AG08396 (cell line): ENCODE measurements at regions not wholly inside any gene's neighbourhood (a gene's known extent, or its start where the extent isn't known, plus 50 kb on each side); places are given as distances from the start of the nearest gene placed in this dataset.

Source experiments
- DNase-seq: peaks from one replicate; pipeline ENCODE4 v3.0.0; 2012; ENCODE audit warnings: low spot score, mixed read lengths

GRCh38 chr13:33711436-33711835 is 106.5 kb upstream of the RFC3 start:
- DNase-seq: no peak

DNA sequence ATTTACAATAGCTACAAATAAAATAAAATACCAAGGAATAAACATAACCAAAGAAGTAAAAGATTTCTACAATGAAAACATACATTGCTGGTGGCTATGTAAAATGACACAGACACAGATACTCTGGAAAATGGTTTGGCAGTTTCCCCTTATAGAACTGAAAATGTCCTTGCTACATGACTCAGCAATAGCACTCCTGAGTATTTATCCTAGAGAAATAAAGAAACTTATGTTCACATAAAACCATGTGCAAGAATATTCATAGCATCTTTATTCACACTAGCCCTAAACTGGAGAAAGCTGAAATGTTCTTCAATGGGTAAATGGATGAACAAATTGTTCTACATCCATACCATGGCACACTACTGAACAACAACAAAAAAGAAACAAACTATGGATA is 100.2 kb upstream of the RFC3 start:
- DNase-seq: no peak

- DNase-seq: peak; percentile 15
Measured at GRCh38 chr13:33721724-33722123, 96.2 kb upstream of the RFC3 start.

DNA sequence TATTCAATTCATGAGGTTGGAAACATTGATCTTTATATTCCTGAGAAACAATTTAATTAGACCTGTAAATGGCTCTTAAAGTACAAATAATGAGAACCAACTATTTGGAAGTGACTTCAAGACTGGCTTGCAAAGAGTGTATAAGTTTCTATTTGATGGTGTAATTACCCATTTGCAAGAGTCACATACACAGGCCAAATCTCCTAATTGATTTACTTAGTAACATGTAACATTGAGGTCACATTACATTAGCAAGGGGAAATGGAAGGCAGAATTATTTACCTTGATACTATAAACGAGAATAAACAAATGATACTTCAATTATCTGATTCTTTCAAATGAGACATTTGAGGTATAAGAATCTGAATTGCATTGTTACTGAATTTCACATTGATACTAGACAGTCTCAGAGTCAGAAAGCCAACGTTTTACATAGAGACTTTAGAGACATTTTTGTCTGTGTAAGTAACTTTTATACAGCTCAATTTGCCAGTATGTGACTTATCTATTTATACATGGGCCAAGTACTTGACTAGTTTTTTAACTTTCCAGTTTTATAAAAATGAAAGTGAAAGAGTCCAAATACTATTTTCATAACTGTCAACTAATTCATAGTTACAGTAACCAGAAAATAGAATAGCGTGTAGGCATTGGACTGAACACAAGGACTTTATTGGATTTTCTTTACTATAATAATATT is 95.6 kb upstream of the RFC3 start:
- DNase-seq: no peak

- DNase-seq: no peak
Measured at GRCh38 chr13:33723365-33723764, 94.6 kb upstream of the RFC3 start.

GRCh38 chr13:33723772-33724435 is 94.0 kb upstream of the RFC3 start:
- peak; percentile 76 for DNase-seq

DNA sequence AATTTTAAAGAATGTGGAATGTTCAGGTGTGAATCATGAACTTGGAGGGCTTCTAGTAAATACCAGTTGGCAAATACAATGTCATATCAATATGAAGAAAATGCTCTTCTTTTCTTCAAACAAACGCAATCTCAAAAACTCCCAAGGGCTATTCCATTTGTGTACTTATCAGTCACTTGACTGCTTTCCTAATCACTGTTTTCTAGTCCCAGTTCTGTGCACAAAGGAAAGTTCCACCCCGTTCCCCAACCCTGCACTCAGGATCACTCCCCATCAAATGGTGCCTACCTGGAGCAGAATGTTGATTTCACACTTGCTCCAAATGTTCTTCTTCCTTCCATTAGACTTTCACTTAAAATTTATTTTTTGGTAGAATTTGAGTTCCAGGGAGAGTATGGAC is 92.6 kb upstream of the RFC3 start:
- DNase-seq: no peak

DNA sequence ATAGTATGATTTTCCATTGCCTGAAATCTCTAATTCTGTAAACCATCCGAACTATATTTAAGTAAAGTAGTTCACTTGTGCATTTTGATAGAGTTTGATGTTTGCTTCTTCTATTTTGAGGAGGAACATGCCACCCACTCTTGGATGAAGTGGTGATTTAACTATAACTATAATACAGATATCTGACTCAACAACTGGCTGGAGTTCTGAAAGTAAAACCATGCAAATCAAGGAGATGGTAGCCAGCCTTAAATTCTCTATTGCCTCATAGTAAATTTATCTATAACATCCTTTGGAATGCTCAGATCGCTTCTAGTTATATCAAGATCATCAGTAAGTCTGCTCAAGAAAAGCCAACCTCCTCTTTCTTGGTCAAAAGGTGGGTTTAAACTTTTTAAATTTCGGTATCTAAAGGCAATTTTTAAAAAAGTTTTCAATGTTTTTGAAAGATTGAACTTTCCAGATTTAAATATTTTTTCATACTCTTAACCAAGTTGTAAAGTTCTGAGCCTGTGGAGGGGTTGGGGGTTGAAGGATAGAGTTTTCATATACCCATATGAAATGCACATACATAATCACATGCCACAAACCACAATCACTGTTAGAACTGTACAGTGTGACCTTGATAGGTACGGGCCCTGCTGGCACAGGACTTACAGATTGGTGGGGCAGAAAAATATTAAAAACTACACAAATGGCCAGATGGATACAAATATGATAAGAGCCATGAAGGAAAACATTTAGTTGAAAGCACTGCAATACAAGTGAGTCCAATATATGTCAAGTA is 90.5 kb upstream of the RFC3 start:
- no peak for DNase-seq

- DNase-seq: no peak
Measured at GRCh38 chr13:33728271-33729037, 89.5 kb upstream of the RFC3 start.

- no peak for DNase-seq
Measured at GRCh38 chr13:33730147-33730546, 87.8 kb upstream of the RFC3 start.

- DNase-seq: no peak
Measured at GRCh38 chr13:33730619-33731018, 87.3 kb upstream of the RFC3 start.

- DNase-seq: no peak
Measured at GRCh38 chr13:33735276-33735675, 82.7 kb upstream of the RFC3 start.

DNA sequence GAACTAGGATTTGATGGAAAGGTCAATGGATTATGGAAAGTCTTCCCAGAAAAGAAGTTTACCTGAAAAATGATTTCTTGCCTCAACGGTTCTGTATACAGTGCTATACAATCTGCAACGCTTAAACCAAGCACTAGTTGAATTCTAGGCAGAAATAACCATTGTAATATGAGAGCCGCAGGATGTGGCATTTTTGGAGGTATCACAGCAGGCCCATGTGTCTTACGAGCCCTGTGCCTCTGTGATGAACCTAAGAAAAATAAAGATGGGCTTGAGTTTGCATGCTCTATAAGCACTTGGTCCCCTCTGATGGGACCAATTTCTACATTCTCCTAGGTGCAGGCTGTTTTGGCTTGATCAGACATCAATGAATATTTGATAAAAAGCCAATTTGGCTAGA is 78.7 kb upstream of the RFC3 start:
- DNase-seq: no peak

GRCh38 chr13:33740134-33740538 is 77.8 kb upstream of the RFC3 start:
- DNase-seq: no peak

DNA sequence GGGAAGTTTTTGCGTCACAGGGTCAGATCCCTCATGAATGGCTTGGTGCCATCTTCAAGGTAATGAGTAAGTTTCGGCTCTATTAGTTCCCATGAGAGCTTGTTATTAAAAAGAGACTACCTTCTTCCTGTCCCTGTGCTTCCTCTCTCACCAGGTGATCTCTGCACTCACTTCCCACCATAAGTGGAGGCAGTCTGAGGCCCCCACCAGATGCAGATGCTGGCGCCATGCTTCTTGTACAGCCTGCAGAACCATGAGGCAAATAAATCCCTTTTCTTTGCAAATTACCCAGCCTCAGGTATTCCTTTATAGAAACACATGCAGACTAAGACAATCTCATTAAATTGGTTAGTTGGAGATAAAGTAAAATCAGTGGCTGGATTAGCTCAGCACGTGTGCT is 75.6 kb upstream of the RFC3 start:
- no peak for DNase-seq

DNA sequence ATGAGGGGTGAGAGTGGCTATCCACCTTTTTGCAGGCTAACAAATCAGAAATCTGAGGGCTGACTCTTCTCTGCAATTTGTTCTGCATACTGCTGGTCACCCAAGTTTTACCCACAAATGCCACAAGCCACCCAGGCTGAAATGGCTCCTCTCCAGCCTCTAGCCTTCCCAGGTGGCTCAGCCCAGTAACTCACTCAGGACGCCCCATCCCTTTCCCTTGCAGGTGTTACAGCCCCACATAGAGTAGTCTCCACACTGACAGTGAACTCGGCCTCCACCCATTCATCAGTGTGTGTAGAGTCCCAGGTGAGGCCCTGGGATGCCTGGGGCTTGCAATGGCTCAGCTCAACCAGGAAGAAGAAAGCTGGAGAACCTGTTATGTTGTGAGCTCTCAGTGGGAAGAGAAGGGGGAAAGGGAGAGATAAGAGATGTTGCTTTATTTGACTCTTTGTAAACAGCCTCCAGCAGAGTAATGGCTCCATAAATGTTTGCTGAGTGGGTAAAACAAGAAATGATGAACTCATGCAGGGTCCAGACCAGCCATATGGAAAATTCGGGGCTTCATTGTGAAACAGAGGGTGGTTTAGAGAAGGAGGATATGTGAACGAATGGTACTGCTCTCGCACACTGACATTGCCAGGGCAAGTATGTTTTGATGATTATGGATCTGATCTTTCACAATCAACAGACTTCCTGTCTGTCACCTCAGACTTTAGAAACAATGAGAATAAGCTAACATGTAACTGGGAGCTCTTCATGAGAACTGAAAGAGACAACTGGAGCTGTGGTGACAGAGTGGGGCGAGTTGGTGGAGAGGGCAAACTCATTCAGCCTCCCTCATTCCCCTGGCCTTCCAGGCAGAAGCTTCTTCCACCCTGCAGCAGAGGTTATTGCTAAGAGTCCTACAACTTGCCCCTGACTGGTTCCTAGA is 74.2 kb upstream of the RFC3 start:
- no peak for DNase-seq

GRCh38 chr13:33744589-33745369 is 73.2 kb upstream of the RFC3 start:
- peak; percentile 18 for DNase-seq

DNA sequence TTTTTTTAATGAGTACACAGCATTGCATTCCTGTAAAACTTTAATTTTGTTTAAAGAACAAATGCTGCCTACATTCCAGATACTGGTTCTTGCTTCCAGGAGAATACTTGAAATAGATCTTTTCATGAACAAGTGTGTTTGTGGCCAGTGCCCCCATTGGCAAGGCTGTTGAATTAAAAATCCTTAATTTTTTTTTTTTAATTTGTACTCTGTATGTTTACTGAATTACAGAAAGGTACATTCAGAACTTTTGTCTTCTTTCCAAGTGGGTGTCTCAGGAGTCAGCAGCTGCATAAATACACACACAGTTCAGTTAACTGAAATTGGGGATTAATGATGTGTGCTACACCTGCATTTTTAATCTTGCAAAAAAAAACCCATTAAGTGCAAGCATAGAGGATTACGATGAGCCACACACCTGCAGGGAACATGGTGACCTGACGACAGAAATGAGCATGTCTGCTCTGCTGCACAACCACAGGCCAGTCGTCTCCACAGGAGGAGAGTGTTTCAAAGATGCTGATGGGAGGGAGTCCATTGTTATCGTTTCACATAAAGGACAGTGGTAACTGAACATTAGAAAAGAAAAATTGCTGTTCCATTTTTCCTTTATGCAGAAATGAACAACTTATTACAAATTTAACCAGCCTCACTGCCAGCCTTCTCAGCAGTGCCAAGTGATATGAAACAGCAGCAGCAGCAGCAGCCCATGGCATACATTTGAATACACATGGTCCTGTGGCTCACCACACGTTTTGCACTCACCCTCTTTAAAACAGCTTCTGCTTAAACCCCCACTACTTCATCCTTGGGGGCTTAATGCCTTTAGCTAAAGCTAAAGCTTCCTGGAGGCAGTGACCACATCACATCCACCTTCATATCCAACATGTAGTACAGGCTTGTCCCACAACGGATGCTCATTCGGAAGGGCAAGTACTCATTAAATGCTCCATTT is 72.3 kb upstream of the RFC3 start:
- no peak for DNase-seq

DNA sequence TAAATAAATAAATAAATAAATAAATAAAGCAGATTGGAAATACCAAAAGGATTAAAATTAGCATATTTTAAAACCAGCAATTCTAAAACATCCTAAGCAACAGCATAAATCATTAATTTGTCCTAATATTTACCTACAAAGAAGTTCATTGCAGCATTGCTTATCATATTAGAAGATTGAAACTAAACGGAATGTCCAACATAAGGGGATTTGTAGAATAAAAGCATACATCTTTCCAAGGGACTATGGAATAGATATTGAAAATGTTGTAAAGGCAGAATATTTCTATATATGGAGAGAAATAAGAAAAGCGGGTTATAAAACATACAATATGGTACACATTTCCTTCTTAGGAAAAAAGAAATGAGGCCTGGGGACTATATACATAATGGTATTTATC is 71.1 kb upstream of the RFC3 start:
- no peak for DNase-seq
